Ovary (tissue), 7 donors: ENCODE measurements at regions not wholly inside any gene's neighbourhood (a gene's known extent, or its start where the extent isn't known, plus 50 kb on each side); places are given as distances from the start of the nearest gene placed in this dataset.

ENCODE experiments used
- DNase-seq, 5 donors: peaks; one replicate each; pipeline ENCODE4 v3.0.0-alpha.2; 2019 to 2020
- H3K27ac ChIP-seq, 2 donors: fragments of 200-600 bp; one replicate each; pipeline versions ENCODE4 v1.5.1 to v1.8.0; 2019 to 2022
- H3K27me3 ChIP-seq: fragments of 200-600 bp; one replicate; pipeline ENCODE4 v1.8.0; 2022
- H3K36me3 ChIP-seq: fragments of 200-600 bp; sonication (generic); one replicate; pipeline ENCODE4 v1.5.1; 2019
- H3K4me1 ChIP-seq: one replicate; pipeline ENCODE4 v1.8.1; 2013; ENCODE audit warnings: mild to moderate bottlenecking, moderate library complexity; ENCODE audit not compliant: insufficient read depth
- H3K4me3 ChIP-seq: fragments of 200-600 bp; sonication (generic); one replicate; pipeline ENCODE4 v1.5.1; 2017
- H3K9me3 ChIP-seq, 2 donors: fragments of 200-600 bp in 1 of 2; sonication (generic) in 1 of 2; one replicate each; pipeline versions ENCODE4 v1.5.1 to v1.8.1; 2013 to 2019; ENCODE audit warnings: mild to moderate bottlenecking in 1 of 2, moderate library complexity in 1 of 2
- CTCF ChIP-seq, 3 donors: fragments of 450-650 bp in 2 of 3; fragments of 200-600 bp in 1 of 3; IDR thresholded peaks; one replicate each; pipeline versions ENCODE4 v1.5.1 to v1.8.0; 2016 to 2022; ENCODE audit warnings: antibody characterized with exemption in 3 of 3, mild to moderate bottlenecking in 1 of 3
- EP300 ChIP-seq: sonication (generic); formaldehyde crosslinking; IDR thresholded peaks from one replicate; pipeline ENCODE4 v1.6.1; 2017; ENCODE audit warnings: antibody characterized with exemption
- POLR2A ChIP-seq: fragments of 450-650 bp; IDR thresholded peaks from one replicate; pipeline ENCODE4 v1.6.1; 2017; ENCODE audit warnings: antibody characterized with exemption, mild to moderate bottlenecking, moderate library complexity
- WGBS, 3 donors: extraction: QIAGEN DNeasy Blood & Tissue Kit in 1 of 3; methylation state at CpG; one replicate each; pipeline versions ENCODE4 v1.1.5 to v1.1.7; 2013 to 2017; 5-methylcytosine and 5-hydroxymethylcytosine counted together
- intact Hi-C, 4 donors: fragments of 100-400 bp; cut with DNase I; formaldehyde crosslinking; loops; one replicate each; pipeline versions ENCODE4 v1.11.0 to v1.15.1; 2022 to 2023
- donor health status: DM: no; HTN: no; CAD: no; lungs with moderate emphysema.
- donor health status: DM: no; HTN: no; CAD: no.
- donor health status: Bipolar disorder and iron deficiency.
- donor health status: DM: no; HTN: no; CAD: no.
- donor health status: DM: yes; HTN: yes; CAD: no.

GRCh38 chr17:79370126-79370525 lies 240.7 kb downstream of the RBFOX3 start:
- no peak for DNase-seq
- no peak for TF ChIP-seq POLR2A
- TF ChIP-seq CTCF (IDR thresholded peaks at IDR 0.05), result no peak
- no peak for TF ChIP-seq EP300
- WGBS, 3 donors, result 62 to 68% (median 65%) methylated on average over 8 of the region's 8 CpGs

GRCh38 chr17:79369532-79369931 lies 241.3 kb downstream of the RBFOX3 start:
- TF ChIP-seq CTCF (IDR thresholded peaks at IDR 0.05) (no peak), EP300 (no peak), POLR2A (no peak)
- Histone ChIP-seq H3K4me3 (no peak overlapping the region), H3K36me3 (no peaks in the 10 kb centered on the region), H3K27me3 (no peaks in the 10 kb centered on the region), H3K4me1 (no peaks in the 10 kb centered on the region), H3K27ac (no peak overlapping the region), H3K9me3 (no peaks in the 10 kb centered on the region)
- intact Hi-C loops, result no loop called here
- no peak for DNase-seq
- WGBS, 3 donors, result 63 to 69% (median 64%) methylated on average over 9 of the region's 9 CpGs

More at GRCh38 chr17:79370126-79370525, 240.7 kb downstream of the RBFOX3 start:
- intact Hi-C loops, result no loop called here
- H3K27me3 ChIP-seq, result no peaks in the 10 kb centered on the region
- no peaks in the 10 kb centered on the region for H3K4me1 ChIP-seq
- no peaks in the 10 kb centered on the region for H3K9me3 ChIP-seq
- H3K36me3 ChIP-seq, result no peaks in the 10 kb centered on the region
- no peak overlapping the region for H3K4me3 ChIP-seq
- no peak overlapping the region for H3K27ac ChIP-seq

DNA sequence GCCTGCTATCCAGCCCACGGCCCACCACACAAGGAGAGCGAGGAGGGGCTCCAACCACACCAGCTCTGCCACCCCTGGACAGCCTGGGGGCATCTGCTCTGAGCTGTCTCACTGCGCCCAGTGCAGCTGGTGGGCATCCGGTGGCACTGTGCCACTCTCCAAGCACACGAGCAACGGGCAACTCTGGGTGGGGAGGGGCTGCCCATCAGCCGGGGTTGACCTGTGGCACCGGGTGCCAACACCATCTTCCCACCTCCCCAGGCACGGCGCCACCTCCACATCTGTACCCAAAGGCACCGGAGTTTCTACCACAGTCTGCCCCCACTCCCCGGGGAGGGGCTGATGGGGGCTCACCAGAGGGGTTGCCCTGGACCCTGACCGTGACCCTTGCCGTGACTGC lies 241.8 kb downstream of the RBFOX3 start:
- intact Hi-C loops, result no loop called here
- Histone ChIP-seq H3K27ac (no peak overlapping the region), H3K4me1 (no peaks in the 10 kb centered on the region), H3K9me3 (no peaks in the 10 kb centered on the region), H3K36me3 (no peaks in the 10 kb centered on the region), H3K4me3 (no peak overlapping the region), H3K27me3 (no peaks in the 10 kb centered on the region)
- DNase-seq, result no peak
- TF ChIP-seq CTCF (IDR thresholded peaks at IDR 0.05), result no peak
- no peak for TF ChIP-seq POLR2A
- no peak for TF ChIP-seq EP300
- WGBS, 3 donors, result 79 to 80% (median 79%) methylated on average over 13 to 14 of the region's 14 CpGs

DNA sequence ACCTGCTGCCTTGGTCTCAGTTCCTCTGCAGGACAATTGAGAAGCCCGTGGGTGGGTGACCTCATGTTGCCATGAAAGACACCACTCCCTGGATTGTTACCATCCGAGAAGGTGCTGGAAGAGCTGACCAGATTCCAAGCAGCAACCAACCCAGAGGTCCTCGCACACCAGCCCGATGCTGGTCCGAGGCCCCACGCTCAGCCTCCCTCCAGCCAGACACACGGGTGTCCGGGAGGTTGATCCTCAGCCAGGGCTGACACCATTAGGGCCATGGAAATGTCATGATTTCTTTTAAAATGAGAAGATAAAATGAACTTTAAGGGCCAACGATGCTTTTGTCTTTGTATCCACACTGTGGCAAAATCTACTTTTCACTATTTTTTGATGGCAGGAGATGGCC lies 242.3 kb downstream of the RBFOX3 start:
- 80 to 87% (median 81%) methylated on average over 9 of the region's 9 CpGs for WGBS, 3 donors
- intact Hi-C loops, result no loop called here
- Histone ChIP-seq H3K9me3 (no peaks in the 10 kb centered on the region), H3K4me3 (no peak overlapping the region), H3K36me3 (no peaks in the 10 kb centered on the region), H3K4me1 (no peaks in the 10 kb centered on the region), H3K27me3 (no peaks in the 10 kb centered on the region), H3K27ac (no peak overlapping the region)
- DNase-seq, result no peak
- TF ChIP-seq CTCF (IDR thresholded peaks at IDR 0.05) (no peak), EP300 (no peak), POLR2A (no peak)
